ENCODE measurements at regions not wholly inside any gene's neighbourhood (a gene's known extent, or its start where the extent isn't known, plus 50 kb on each side); places are given as distances from the start of the nearest gene placed in this dataset.

DNA sequence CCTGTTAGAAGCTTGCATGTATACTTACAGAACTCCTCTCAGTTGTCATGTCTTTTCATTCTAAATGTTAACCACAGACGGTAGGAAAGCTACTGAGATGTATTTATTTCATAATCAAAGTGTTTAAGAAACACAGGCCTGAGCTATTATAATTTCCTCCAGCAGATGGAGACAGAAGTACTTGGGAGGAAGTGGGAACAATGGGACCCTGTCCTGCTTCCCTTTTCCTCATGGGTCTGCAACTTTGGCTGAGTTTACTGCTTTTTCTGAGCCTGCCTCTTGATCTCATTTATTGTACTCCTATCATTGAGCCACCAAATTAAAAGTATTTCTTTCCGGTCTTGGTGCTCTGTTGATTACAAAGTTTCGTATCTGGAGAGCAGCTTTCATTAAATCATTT, 67.7 kb upstream of the SPANXN2 start:
- TF ChIP-seq EZH2 (IDR thresholded peaks at IDR 0.05; ENCODE audit: borderline replicate concordance, low read depth, low read length, poor library complexity, severe bottlenecking) = no peak
- TF ChIP-seq, protein P1, sequence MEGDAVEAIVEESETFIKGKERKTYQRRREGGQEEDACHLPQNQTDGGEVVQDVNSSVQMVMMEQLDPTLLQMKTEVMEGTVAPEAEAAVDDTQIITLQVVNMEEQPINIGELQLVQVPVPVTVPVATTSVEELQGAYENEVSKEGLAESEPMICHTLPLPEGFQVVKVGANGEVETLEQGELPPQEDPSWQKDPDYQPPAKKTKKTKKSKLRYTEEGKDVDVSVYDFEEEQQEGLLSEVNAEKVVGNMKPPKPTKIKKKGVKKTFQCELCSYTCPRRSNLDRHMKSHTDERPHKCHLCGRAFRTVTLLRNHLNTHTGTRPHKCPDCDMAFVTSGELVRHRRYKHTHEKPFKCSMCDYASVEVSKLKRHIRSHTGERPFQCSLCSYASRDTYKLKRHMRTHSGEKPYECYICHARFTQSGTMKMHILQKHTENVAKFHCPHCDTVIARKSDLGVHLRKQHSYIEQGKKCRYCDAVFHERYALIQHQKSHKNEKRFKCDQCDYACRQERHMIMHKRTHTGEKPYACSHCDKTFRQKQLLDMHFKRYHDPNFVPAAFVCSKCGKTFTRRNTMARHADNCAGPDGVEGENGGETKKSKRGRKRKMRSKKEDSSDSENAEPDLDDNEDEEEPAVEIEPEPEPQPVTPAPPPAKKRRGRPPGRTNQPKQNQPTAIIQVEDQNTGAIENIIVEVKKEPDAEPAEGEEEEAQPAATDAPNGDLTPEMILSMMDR (conservative IDR thresholded peaks at IDR 0.05; ENCODE audit: low read depth, low read length) = peak; percentile 70
